Epithelial cell of proximal tubule (primary cell): ENCODE measurements at regions not wholly inside any gene's neighbourhood (a gene's known extent, or its start where the extent isn't known, plus 50 kb on each side); places are given as distances from the start of the nearest gene placed in this dataset.

ENCODE experiments used
- DNase-seq: peaks from one replicate; pipeline ENCODE4 v3.0.0-alpha.2; 2011; ENCODE audit warnings: low read depth
- H3K4me3 ChIP-seq: 2 replicates; pipeline ENCODE4 v1.5.1; 2011; ENCODE audit warnings: low read depth, mild to moderate bottlenecking, low read length
- CTCF ChIP-seq: conservative IDR thresholded peaks from 2 replicates; pipeline ENCODE4 v1.5.1; 2012; ENCODE audit warnings: low read depth, mild to moderate bottlenecking, low read length

DNA sequence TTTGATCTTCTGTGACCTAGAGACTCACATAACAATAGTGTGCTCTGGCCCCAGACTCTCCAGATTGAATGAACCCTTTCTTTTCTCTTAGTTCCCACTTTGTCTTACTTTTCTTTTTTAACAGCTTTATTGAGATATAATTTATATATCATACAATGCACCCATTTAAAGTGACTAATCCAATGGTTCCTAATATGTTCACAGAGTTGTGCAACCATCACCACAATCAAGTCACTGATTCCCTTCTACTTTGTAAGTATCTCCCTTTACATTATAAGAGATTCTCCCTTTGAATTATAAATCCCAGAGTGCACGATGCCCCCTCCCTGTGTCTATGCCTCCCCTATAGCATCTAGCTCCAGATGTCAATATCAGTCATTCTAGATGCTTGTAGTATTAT lies 172.4 kb downstream of the HINT1 start:
- DNase-seq = no peak
- TF ChIP-seq CTCF = no peak

DNA sequence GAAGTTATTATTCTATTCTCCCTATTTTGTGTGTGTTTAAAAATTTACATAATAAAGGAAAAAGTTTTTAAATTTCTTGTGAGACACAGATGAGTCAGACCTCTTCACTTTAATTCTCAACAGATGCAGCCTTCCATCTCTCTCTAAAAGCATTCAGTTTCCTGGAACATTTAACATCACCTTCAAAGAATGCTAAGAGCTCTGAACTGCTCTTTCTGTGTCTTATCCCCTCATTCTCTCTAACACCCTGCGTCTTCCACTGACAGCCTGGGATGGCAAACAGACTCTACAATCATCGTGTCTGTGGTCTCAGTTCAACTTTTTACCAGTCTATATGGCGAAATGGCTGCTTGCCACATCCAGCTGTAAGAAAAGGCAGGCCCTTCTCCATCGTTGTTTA lies 173.0 kb downstream of the HINT1 start:
- DNase-seq = no peak
- no peak for TF ChIP-seq CTCF

More for the DNA sequence above, 172.4 kb downstream of the HINT1 start:
- H3K4me3 ChIP-seq = no peak overlapping the region

DNA sequence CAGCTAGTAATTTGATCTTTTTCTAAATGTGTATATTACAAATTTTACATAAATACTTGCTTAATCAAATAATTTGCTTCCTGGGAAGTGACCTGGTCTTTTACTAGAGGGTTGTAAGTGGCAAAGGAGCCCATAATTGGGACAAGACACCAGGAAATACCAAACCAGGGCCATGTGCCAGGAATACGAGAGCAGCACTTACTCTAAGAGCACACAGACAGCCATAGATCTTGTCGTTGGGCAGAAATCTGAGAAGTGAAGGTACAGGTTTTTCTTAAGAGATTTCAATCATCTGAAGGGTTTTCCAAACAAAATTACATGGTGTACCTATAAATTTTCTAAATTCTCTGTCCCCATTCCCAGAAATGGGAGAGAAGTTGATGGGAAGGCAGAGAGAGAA lies 179.3 kb downstream of the HINT1 start:
- DNase-seq = no peak
- no peak for TF ChIP-seq CTCF
- no peak overlapping the region for H3K4me3 ChIP-seq

More for the DNA sequence above, 173.0 kb downstream of the HINT1 start:
- H3K4me3 ChIP-seq = no peak overlapping the region

GRCh38 chr5:130981663-130982062 lies 183.4 kb downstream of the HINT1 start:
- H3K4me3 ChIP-seq = no peak overlapping the region
- DNase-seq = no peak
- no peak for TF ChIP-seq CTCF

- TF ChIP-seq CTCF = no peak
- no peak overlapping the region for H3K4me3 ChIP-seq
- no peak for DNase-seq
Observed at GRCh38 chr5:130978475-130978874, 186.6 kb downstream of the HINT1 start.

DNA sequence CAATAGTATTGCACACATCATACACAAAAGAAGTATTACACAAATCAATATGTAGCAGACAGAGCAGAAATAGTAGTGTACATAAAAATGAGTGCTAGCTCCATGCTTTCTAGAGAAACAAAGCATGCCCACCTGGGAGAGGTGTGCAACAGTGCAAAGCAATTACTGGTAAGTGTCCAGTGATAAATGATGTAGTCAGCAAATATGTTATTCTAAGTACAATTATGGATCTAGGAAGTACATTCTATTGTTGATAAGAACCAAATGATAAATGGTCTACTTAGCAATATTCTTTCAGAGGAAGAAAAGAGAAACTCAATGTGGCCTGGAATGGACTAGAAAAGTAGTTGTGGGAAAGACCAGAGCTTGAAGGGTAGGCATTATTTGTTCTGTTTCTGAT lies 188.6 kb downstream of the HINT1 start:
- no peak for TF ChIP-seq CTCF
- no peak for DNase-seq
- H3K4me3 ChIP-seq = no peak overlapping the region

- no peak for TF ChIP-seq CTCF
- no peak for DNase-seq
- no peak overlapping the region for H3K4me3 ChIP-seq
Observed at GRCh38 chr5:130975847-130976246, 189.2 kb downstream of the HINT1 start.
